PC-9 (cell line): ENCODE measurements at regions not wholly inside any gene's neighbourhood (a gene's known extent, or its start where the extent isn't known, plus 50 kb on each side); places are given as distances from the start of the nearest gene placed in this dataset.
"Not testable (repeated sequence)": the region's sequence is repeated elsewhere in the genome, so short reads cannot be mapped to it uniquely, and the experiment has no call there.

Source experiments
- CTCF ChIP-seq: fragments of 200-600 bp; sonication (generic); conservative IDR thresholded peaks from 2 replicates; pipeline ENCODE4 v1.6.1; 2017; ENCODE audit warnings: mixed run types, antibody characterized with exemption, mild to moderate bottlenecking, moderate library complexity
- EZH2 ChIP-seq: fragments of 200-600 bp; sonication (generic); IDR thresholded peaks from 2 replicates; pipeline ENCODE4 v1.8.0; 2017; ENCODE audit warnings: antibody characterized with exemption, low read depth

GRCh38 chr1:74949348-74949747 is 184.8 kb upstream of the LHX8 start:
- not testable (repeated sequence) for TF ChIP-seq CTCF, EZH2
